H1 (cell line): ENCODE measurements at regions not wholly inside any gene's neighbourhood (a gene's known extent, or its start where the extent isn't known, plus 50 kb on each side); places are given as distances from the start of the nearest gene placed in this dataset.

ENCODE experiments used
- CTCF ChIA-PET: fragments of 300-600 bp; sonication (Branson Sonifier 250); formaldehyde crosslinking; loops from one replicate; lab custom pipeline; 2021; ENCODE audit not compliant: partially characterized antibody; lab: Charles Lee
- POLR2A ChIA-PET: fragments of 300-600 bp; sonication (Branson Sonifier 250); formaldehyde crosslinking; loops from one replicate; lab custom pipeline; 2021; ENCODE audit warnings: inconsistent platforms; ENCODE audit not compliant: partially characterized antibody; lab: Charles Lee
- DNase-seq, 2 experiments: peaks; one replicate each; pipeline versions ENCODE4 v3.0.0 to v3.0.0-alpha.2; 2010 to 2022; ENCODE audit warnings: low spot score in 2 of 2, low read depth in 1 of 2, mixed read lengths in 1 of 2
- FAIRE-seq: peaks from 2 replicates; lab custom pipeline; 2011; peaks lifted over from hg19 to GRCh38; lab: Jason Lieb, UNC
- H2AFZ ChIP-seq: 2 replicates; pipeline ENCODE4 v1.8.1; 2012; ENCODE audit warnings: low read length, inconsistent platforms
- H2AK5ac ChIP-seq: 2 replicates; pipeline ENCODE4 v1.6.1; 2013; ENCODE audit warnings: low read depth, low read length
- H2BK120ac ChIP-seq: replicated peaks from 2 replicates; pipeline ENCODE3; 2013; ENCODE audit warnings: low read depth, low read length, inconsistent platforms
- H2BK12ac ChIP-seq: 2 replicates; pipeline ENCODE4 v1.6.1; 2013; ENCODE audit warnings: low read depth, low read length
- H2BK15ac ChIP-seq: 2 replicates; pipeline ENCODE4 v1.6.1; 2013; ENCODE audit warnings: low read length
- H2BK20ac ChIP-seq: 2 replicates; pipeline ENCODE4 v1.6.1; 2013; ENCODE audit warnings: low read length
- H2BK5ac ChIP-seq: 2 replicates; pipeline ENCODE4 v1.6.1; 2013; ENCODE audit warnings: low read depth, low read length
- H3K14ac ChIP-seq: 2 replicates; pipeline ENCODE4 v1.6.1; 2013; ENCODE audit warnings: inconsistent platforms; ENCODE audit not compliant: insufficient read length
- H3K18ac ChIP-seq: 2 replicates; pipeline ENCODE4 v1.6.1; 2013; ENCODE audit warnings: low read length; ENCODE audit errors: extremely low read depth
- H3K23ac ChIP-seq: 2 replicates; pipeline ENCODE4 v1.6.1; 2013; ENCODE audit warnings: inconsistent platforms; ENCODE audit not compliant: insufficient read length
- H3K23me2 ChIP-seq: 2 replicates; pipeline ENCODE4 v1.6.1; 2013; ENCODE audit warnings: low read depth, low read length
- H3K27ac ChIP-seq: 2 replicates; pipeline ENCODE4 v1.6.1; 2011; ENCODE audit warnings: low read depth, low read length, inconsistent platforms
- H3K27me3 ChIP-seq, 4 experiments: replicated peaks in 1 of 4; 1 replicate in 1 of 4; 2 replicates in 3 of 4; pipeline versions ENCODE4 v1.6.1 to v1.8.1; 2011 to 2013; ENCODE audit warnings: low read length in 3 of 4, mild to moderate bottlenecking in 3 of 4, inconsistent platforms in 2 of 4, mixed read lengths in 2 of 4, moderate library complexity in 1 of 4; ENCODE audit not compliant: control insufficient read depth in 3 of 4, insufficient read depth in 3 of 4; ENCODE audit errors: extremely low read depth in 1 of 4
- H3K36me3 ChIP-seq, 4 experiments: 2 replicates each; pipeline versions ENCODE4 v1.6.1 to v1.8.1; 2011 to 2013; ENCODE audit warnings: mild to moderate bottlenecking in 4 of 4, low read length in 3 of 4, moderate library complexity in 2 of 4, control low read depth in 1 of 4, inconsistent platforms in 1 of 4; ENCODE audit not compliant: insufficient read depth in 4 of 4, control insufficient read depth in 2 of 4
- H3K4ac ChIP-seq: replicated peaks from 2 replicates; pipeline ENCODE3; 2013; ENCODE audit warnings: low read length, low read depth, mixed read lengths, inconsistent platforms; ENCODE audit not compliant: insufficient read length
- H3K4me1 ChIP-seq, 4 experiments: replicated peaks in 1 of 4; 1 replicate in 1 of 4; 2 replicates in 3 of 4; pipeline versions ENCODE4 v1.6.1 to v1.8.1; 2011 to 2013; ENCODE audit warnings: low read length in 3 of 4, inconsistent platforms in 2 of 4, mixed read lengths in 1 of 4; ENCODE audit not compliant: insufficient read depth in 4 of 4, control insufficient read depth in 3 of 4
- H3K4me2 ChIP-seq, 2 experiments: 2 replicates each; pipeline versions ENCODE4 v1.6.1 to v1.8.1; 2011 to 2013; ENCODE audit warnings: low read depth in 2 of 2, low read length in 2 of 2, control low read depth in 1 of 2, inconsistent platforms in 1 of 2, mild to moderate bottlenecking in 1 of 2; ENCODE audit not compliant: insufficient read depth in 1 of 2
- H3K4me3 ChIP-seq, 4 experiments: fragments of 200-600, 300-600 bp in 1 of 4; sonication (generic), shearing (Covaris generic), sonication (Bioruptor Twin) in 1 of 4; 2 replicates each; pipeline versions ENCODE4 v1.5.1 to v1.8.1; 2011 to 2016; ENCODE audit warnings: low read length in 4 of 4, low read depth in 3 of 4, control low read depth in 2 of 4, inconsistent platforms in 2 of 4, mild to moderate bottlenecking in 2 of 4, mixed read lengths in 1 of 4, moderate library complexity in 1 of 4; ENCODE audit not compliant: insufficient read depth in 2 of 4; ENCODE audit errors: extremely low read depth in 1 of 4
- H3K56ac ChIP-seq: replicated peaks from 2 replicates; pipeline ENCODE3; 2013; ENCODE audit warnings: low read depth, mild to moderate bottlenecking, mixed read lengths, low read length, inconsistent platforms; ENCODE audit not compliant: insufficient read length
- H3K79me1 ChIP-seq: 2 replicates; pipeline ENCODE4 v1.6.1; 2013; ENCODE audit warnings: low read depth, low read length, control low read depth
- H3K79me2 ChIP-seq, 2 experiments: 2 replicates each; pipeline versions ENCODE4 v1.6.1 to v1.8.1; 2012 to 2013; ENCODE audit warnings: low read length in 2 of 2, mild to moderate bottlenecking in 2 of 2, inconsistent platforms in 1 of 2; ENCODE audit not compliant: insufficient read depth in 2 of 2, control insufficient read depth in 1 of 2
- H3K9ac ChIP-seq, 4 experiments: replicated peaks in 1 of 4; 1 replicate in 1 of 4; 2 replicates in 3 of 4; pipeline versions ENCODE4 v1.6.1 to v1.8.1; 2011 to 2013; ENCODE audit warnings: low read depth in 3 of 4, low read length in 3 of 4, control low read depth in 2 of 4, mild to moderate bottlenecking in 2 of 4, moderate library complexity in 2 of 4, inconsistent platforms in 1 of 4; ENCODE audit errors: extremely low read depth in 1 of 4
- H3K9me3 ChIP-seq, 2 experiments: 2 replicates each; pipeline versions ENCODE4 v1.6.1 to v1.8.1; 2012 to 2013; ENCODE audit warnings: mild to moderate bottlenecking in 2 of 2, moderate library complexity in 2 of 2, control low read depth in 1 of 2, inconsistent platforms in 1 of 2, low read depth in 1 of 2, low read length in 1 of 2, mixed read lengths in 1 of 2; ENCODE audit not compliant: insufficient read depth in 2 of 2
- H4K20me1 ChIP-seq, 2 experiments: replicated peaks in 1 of 2; 2 replicates each; pipeline versions ENCODE3 to v1.8.1; 2011 to 2013; ENCODE audit warnings: inconsistent platforms in 2 of 2, low read length in 2 of 2, mild to moderate bottlenecking in 1 of 2; ENCODE audit not compliant: insufficient read depth in 2 of 2, control insufficient read depth in 1 of 2
- H4K5ac ChIP-seq: 2 replicates; pipeline ENCODE4 v1.6.1; 2013; ENCODE audit warnings: low read length, low read depth, mixed read lengths, inconsistent platforms; ENCODE audit not compliant: insufficient read length
- H4K8ac ChIP-seq: 2 replicates; pipeline ENCODE4 v1.8.0; 2013; ENCODE audit warnings: mild to moderate bottlenecking, moderate library complexity, low read length, inconsistent platforms; ENCODE audit not compliant: insufficient read depth; ENCODE audit errors: extremely low read depth
- H4K91ac ChIP-seq: replicated peaks from 2 replicates; pipeline ENCODE3; 2013; ENCODE audit warnings: low read length, mixed read lengths, inconsistent platforms; ENCODE audit not compliant: insufficient read length
- CREB1 ChIP-seq: IDR thresholded peaks from 2 replicates; pipeline ENCODE4 v1.6.1; 2012; ENCODE audit warnings: inconsistent platforms
- POLR2A ChIP-seq, 2 experiments: IDR thresholded peaks; 1 replicate in 1 of 2; 2 replicates in 1 of 2; pipeline ENCODE4 v1.6.1; 2011; ENCODE audit warnings: low read depth in 2 of 2, low read length in 2 of 2, mild to moderate bottlenecking in 2 of 2; ENCODE audit errors: control extremely low read depth in 1 of 2
- RXRA ChIP-seq: IDR thresholded peaks from 2 replicates; pipeline ENCODE4 v1.6.1; 2011; ENCODE audit warnings: low read depth, mild to moderate bottlenecking, low read length, moderate library complexity; ENCODE audit not compliant: insufficient read depth
- SAP30 ChIP-seq: fragments of 300-600 bp; sonication (generic); IDR thresholded peaks from 2 replicates; pipeline ENCODE4 v1.7.1; 2012; ENCODE audit warnings: low read length, moderate library complexity, mild to moderate bottlenecking, inconsistent platforms; ENCODE audit not compliant: insufficient read depth, insufficient replicate concordance
- WGBS, 2 experiments: shearing (Covaris generic) in 1 of 2; methylation state at CpG; one replicate each; pipeline versions ENCODE4 v1.1.6 to v1.1.7; 2013 to 2015; ENCODE audit warnings: low lambda C conversion rate in 2 of 2, mixed read lengths in 2 of 2, inconsistent platforms in 1 of 2, low coverage in 1 of 2, missing lambda C conversion rate in 1 of 2; ENCODE audit not compliant: insufficient replicate concordance in 2 of 2, insufficient coverage in 1 of 2, insufficient read length in 1 of 2; ENCODE audit errors: extremely low coverage in 1 of 2, missing lambda C conversion rate in 1 of 2; 5-methylcytosine and 5-hydroxymethylcytosine counted together

- Histone ChIP-seq H3K27ac (no peak overlapping the region), H2BK5ac (no peak overlapping the region), H2BK20ac (no peak overlapping the region), H3K4me3 (no peak overlapping the region), H3K56ac (no peak overlapping the region), H3K9me3 (no peaks in the 10 kb centered on the region), H3K79me2 (no peaks in the 10 kb centered on the region), H2AK5ac (no peak overlapping the region), H3K27me3 (no peaks in the 10 kb centered on the region; a peak in 1 of 7 replicates), H2BK12ac (no peak overlapping the region), H4K91ac (no peak overlapping the region), H3K4me1 (no peaks in the 10 kb centered on the region), H4K8ac (no peak overlapping the region), H2BK120ac (no peak overlapping the region), H3K79me1 (no peaks in the 10 kb centered on the region), H3K18ac (no peak overlapping the region), H3K23ac (no peak overlapping the region), H2AFZ (no peak overlapping the region), H3K9ac (no peak overlapping the region), H3K4me2 (no peak overlapping the region), H4K5ac (no peak overlapping the region), H3K4ac (no peak overlapping the region), H4K20me1 (no peaks in the 10 kb centered on the region), H2BK15ac (no peak overlapping the region), H3K36me3 (no peaks in the 10 kb centered on the region), H3K14ac (no peak overlapping the region), H3K23me2 (no peaks in the 10 kb centered on the region)
- no peak for FAIRE-seq
- DNase-seq = no peak
- 87% methylated on average over 1 of the region's 1 CpG; no CpG with 5 or more reads in 1 of the 2 experiments for WGBS, 2 experiments
- ChIA-PET CTCF (interaction anchor here (0.6 to 1.1 kb wide), 5 partner anchors 8 to 740 kb away, joined by 3 to 4 read pairs (median 3); no protein-coding TSS in a partner anchor), POLR2A (no interaction called here)
- TF ChIP-seq CREB1 (no peak), POLR2A (IDR thresholded peaks at IDR 0.05; ENCODE audit: control extremely low read depth in 1 of 2, low read depth in 2 of 2, low read length in 2 of 2) (no peak), SAP30 (no peak), RXRA (no peak)
Observed at GRCh38 chr1:221083902-221084301, 204.7 kb downstream of the HLX start.
